Endodermal cell (in vitro differentiated cells): ENCODE measurements at regions not wholly inside any gene's neighbourhood (a gene's known extent, or its start where the extent isn't known, plus 50 kb on each side); places are given as distances from the start of the nearest gene placed in this dataset.

Source experiments
- DNase-seq: peaks from one replicate; pipeline ENCODE4 v3.0.0-alpha.2; 2017
- H3K27ac ChIP-seq: 2 replicates; pipeline ENCODE4 v1.5.1; 2013; ENCODE audit warnings: mild to moderate bottlenecking, low read depth, low read length, moderate library complexity
- H3K27me3 ChIP-seq: 2 replicates; pipeline ENCODE4 v1.6.1; 2013; ENCODE audit warnings: mild to moderate bottlenecking, low read length, moderate library complexity; ENCODE audit not compliant: insufficient read depth, control insufficient read depth, poor library complexity, severe bottlenecking
- H3K36me3 ChIP-seq: 2 replicates; pipeline ENCODE4 v1.7.0; 2013; ENCODE audit warnings: mild to moderate bottlenecking, low read length, moderate library complexity; ENCODE audit not compliant: control insufficient read depth, insufficient read depth
- H3K4me1 ChIP-seq: one replicate; pipeline ENCODE4 v1.7.0; 2013; ENCODE audit warnings: low read length; ENCODE audit not compliant: control insufficient read depth, insufficient read depth
- H3K4me3 ChIP-seq: 2 replicates; pipeline ENCODE4 v1.5.1; 2013; ENCODE audit warnings: mild to moderate bottlenecking, low read length, moderate library complexity
- H3K9ac ChIP-seq: 2 replicates; pipeline ENCODE4 v1.6.1; 2013; ENCODE audit warnings: mild to moderate bottlenecking, low read length, moderate library complexity; ENCODE audit not compliant: poor library complexity, severe bottlenecking; ENCODE audit errors: extremely low read depth
- H3K9me3 ChIP-seq: 2 replicates; pipeline ENCODE4 v1.6.1; 2013; ENCODE audit warnings: mild to moderate bottlenecking, low read length, moderate library complexity; ENCODE audit not compliant: control insufficient read depth
- H3K27ac Mint-ChIP-seq: 2 replicates; pipeline ENCODE4 v1.8.0; 2020; ENCODE audit warnings: mixed read lengths
- H3K27me3 Mint-ChIP-seq: 2 replicates; pipeline ENCODE4 v1.8.0; 2021; ENCODE audit warnings: mild to moderate bottlenecking, mixed read lengths; ENCODE audit not compliant: insufficient read depth
- H3K36me3 Mint-ChIP-seq: 2 replicates; pipeline ENCODE4 v1.8.0; 2020; ENCODE audit warnings: low read depth, mixed read lengths
- H3K4me1 Mint-ChIP-seq: 2 replicates; pipeline ENCODE4 v1.8.0; 2020; ENCODE audit warnings: mixed read lengths
- H3K4me3 Mint-ChIP-seq: 2 replicates; pipeline ENCODE4 v1.8.0; 2020; ENCODE audit warnings: mild to moderate bottlenecking, moderate library complexity, mixed read lengths
- H3K9me3 Mint-ChIP-seq: 2 replicates; pipeline ENCODE4 v1.8.0; 2020; ENCODE audit warnings: mild to moderate bottlenecking, mixed read lengths
- CTCF ChIP-seq: fragments of 200-600 bp; sonication (generic); conservative IDR thresholded peaks from 2 replicates; pipeline ENCODE4 v1.5.0; 2021; ENCODE audit warnings: antibody characterized with exemption, mild to moderate bottlenecking
- WGBS, 2 experiments: methylation state at CpG; one replicate each; pipeline versions ENCODE4 v1.1.5 to v1.1.7; 2013; ENCODE audit warnings: missing lambda C conversion rate in 2 of 2, mixed read lengths in 1 of 2; ENCODE audit not compliant: insufficient coverage in 1 of 2, insufficient read length in 1 of 2; 5-methylcytosine and 5-hydroxymethylcytosine counted together

GRCh38 chr11:31926816-31927528, 115.8 kb upstream of the PAX6 start:
- peak overlapping the region; percentile 29 for H3K4me3 ChIP-seq
- H3K4me1 ChIP-seq, result peaks cover 5% of the 10 kb centered on the region
- H3K27ac ChIP-seq, result no peak overlapping the region
- no peak overlapping the region for H3K9ac ChIP-seq
- Mint-ChIP-seq H3K4me3 (no peak overlapping the region), H3K27me3 (no peaks in the 10 kb centered on the region), H3K9me3 (peaks cover 27% of the 10 kb centered on the region), H3K4me1 (peaks cover 21% of the 10 kb centered on the region), H3K27ac (peak overlapping the region; percentile 84), H3K36me3 (no peaks in the 10 kb centered on the region)
- H3K9me3 ChIP-seq, result peaks cover 7% of the 10 kb centered on the region
- H3K36me3 ChIP-seq, result no peaks in the 10 kb centered on the region
- TF ChIP-seq CTCF, result no peak
- peak; percentile 80 for DNase-seq
- H3K27me3 ChIP-seq, result no peaks in the 10 kb centered on the region
- 37 to 47% methylated on average over 2 to 3 of the region's 3 CpGs for whole genome bisulfite sequencing, 2 experiments

DNA sequence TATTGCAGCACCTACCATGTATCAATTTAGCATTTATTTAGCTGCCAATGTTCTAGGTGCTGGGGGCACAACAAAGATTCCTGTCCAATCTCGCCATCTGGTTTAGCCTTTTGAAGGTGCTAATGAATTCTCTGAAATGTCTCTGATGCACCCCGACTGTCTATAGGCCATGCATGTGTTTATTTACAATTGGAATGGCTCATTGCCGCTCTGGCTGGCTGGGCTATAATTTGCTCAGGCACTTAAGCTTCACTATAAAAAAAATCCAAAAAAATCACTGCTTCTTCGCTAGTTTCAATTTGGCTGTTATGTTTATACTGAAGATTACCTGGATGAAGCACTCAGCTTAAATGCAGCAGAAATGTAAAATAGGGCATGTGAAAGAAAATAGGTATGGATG, 115.0 kb upstream of the PAX6 start:
- no peak overlapping the region for H3K4me3 Mint-ChIP-seq
- Histone ChIP-seq H3K36me3 (no peaks in the 10 kb centered on the region), H3K4me3 (no peak overlapping the region), H3K4me1 (peaks cover 9% of the 10 kb centered on the region), H3K27me3 (no peaks in the 10 kb centered on the region), H3K9ac (no peak overlapping the region), H3K27ac (no peak overlapping the region), H3K9me3 (peaks cover 7% of the 10 kb centered on the region)
- DNase-seq, result no peak
- peaks cover 2% of the 10 kb centered on the region for H3K27me3 Mint-ChIP-seq
- no peak overlapping the region for H3K27ac Mint-ChIP-seq
- H3K4me1 Mint-ChIP-seq, result peaks cover 30% of the 10 kb centered on the region
- H3K9me3 Mint-ChIP-seq, result peaks cover 27% of the 10 kb centered on the region
- 87 to 97% methylated on average over 3 to 4 of the region's 4 CpGs for WGBS, 2 experiments
- TF ChIP-seq CTCF, result no peak
- H3K36me3 Mint-ChIP-seq, result no peaks in the 10 kb centered on the region

- peaks cover 22% of the 10 kb centered on the region for H3K9me3 Mint-ChIP-seq
- Histone ChIP-seq H3K4me1 (peaks cover 12% of the 10 kb centered on the region), H3K9ac (no peak overlapping the region), H3K4me3 (no peak overlapping the region), H3K27ac (no peak overlapping the region), H3K36me3 (no peaks in the 10 kb centered on the region), H3K27me3 (no peaks in the 10 kb centered on the region), H3K9me3 (peaks cover 13% of the 10 kb centered on the region)
- no peak overlapping the region for H3K27ac Mint-ChIP-seq
- no peaks in the 10 kb centered on the region for H3K36me3 Mint-ChIP-seq
- TF ChIP-seq CTCF, result no peak
- no peak for DNase-seq
- no peak overlapping the region for H3K4me3 Mint-ChIP-seq
- peaks cover 3% of the 10 kb centered on the region for H3K27me3 Mint-ChIP-seq
- peaks cover 30% of the 10 kb centered on the region for H3K4me1 Mint-ChIP-seq
- 67 to 86% methylated on average over 2 to 3 of the region's 3 CpGs for WGBS, 2 experiments
Observed at GRCh38 chr11:31922450-31922849, 111.3 kb upstream of the PAX6 start.
